Nephron progenitor cell (in vitro differentiated cells): ENCODE measurements at regions not wholly inside any gene's neighbourhood (a gene's known extent, or its start where the extent isn't known, plus 50 kb on each side); places are given as distances from the start of the nearest gene placed in this dataset.

ENCODE experiments used
- DNase-seq: peaks from one replicate; pipeline ENCODE4 v3.0.0; 2021
- H3K27ac Mint-ChIP-seq: 2 replicates; pipeline ENCODE4 v1.8.0; 2021; ENCODE audit warnings: mild to moderate bottlenecking, moderate library complexity, mixed read lengths
- H3K27me3 Mint-ChIP-seq: 2 replicates; pipeline ENCODE4 v1.8.0; 2021; ENCODE audit warnings: mild to moderate bottlenecking, low read depth, mixed read lengths; ENCODE audit not compliant: poor library complexity
- H3K36me3 Mint-ChIP-seq: 2 replicates; pipeline ENCODE4 v1.8.0; 2021; ENCODE audit warnings: low read depth, mixed read lengths
- H3K4me1 Mint-ChIP-seq: 2 replicates; pipeline ENCODE4 v1.8.0; 2021; ENCODE audit warnings: mixed read lengths
- H3K4me3 Mint-ChIP-seq: 2 replicates; pipeline ENCODE4 v1.8.0; 2021; ENCODE audit warnings: mild to moderate bottlenecking, moderate library complexity, mixed read lengths
- H3K9me3 Mint-ChIP-seq: 2 replicates; pipeline ENCODE4 v1.8.0; 2021; ENCODE audit warnings: mild to moderate bottlenecking, moderate library complexity, mixed read lengths
- TF ChIP-seq, protein P1 (sequence below): fragments of 200-600 bp; sonication (generic); IDR thresholded peaks from 2 replicates; pipeline ENCODE4 v1.5.0; 2021; ENCODE audit warnings: antibody characterized with exemption

DNA sequence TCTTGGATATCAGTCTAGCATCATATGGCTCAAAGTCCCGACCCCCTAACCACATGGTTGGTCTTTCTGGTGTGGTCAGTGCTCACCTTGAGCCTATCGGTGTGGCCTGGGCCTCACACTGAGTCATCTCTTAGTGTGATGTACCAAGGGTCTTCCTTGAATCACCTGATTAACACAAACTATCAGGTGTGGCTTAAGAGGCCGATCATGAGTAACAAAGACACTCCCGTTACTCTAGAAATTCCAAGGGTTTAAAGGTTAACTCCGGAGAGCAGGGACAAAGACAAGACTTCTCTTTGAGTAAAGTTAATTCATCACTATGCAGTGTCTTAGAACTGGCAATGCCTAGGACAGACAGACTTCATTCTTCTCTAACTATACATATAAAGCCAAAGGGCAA lies 52.3 kb upstream of the ARMC3 start:
- H3K9me3 Mint-ChIP-seq: peaks cover 16% of the 10 kb centered on the region
- DNase-seq: no peak
- TF ChIP-seq, protein P1, sequence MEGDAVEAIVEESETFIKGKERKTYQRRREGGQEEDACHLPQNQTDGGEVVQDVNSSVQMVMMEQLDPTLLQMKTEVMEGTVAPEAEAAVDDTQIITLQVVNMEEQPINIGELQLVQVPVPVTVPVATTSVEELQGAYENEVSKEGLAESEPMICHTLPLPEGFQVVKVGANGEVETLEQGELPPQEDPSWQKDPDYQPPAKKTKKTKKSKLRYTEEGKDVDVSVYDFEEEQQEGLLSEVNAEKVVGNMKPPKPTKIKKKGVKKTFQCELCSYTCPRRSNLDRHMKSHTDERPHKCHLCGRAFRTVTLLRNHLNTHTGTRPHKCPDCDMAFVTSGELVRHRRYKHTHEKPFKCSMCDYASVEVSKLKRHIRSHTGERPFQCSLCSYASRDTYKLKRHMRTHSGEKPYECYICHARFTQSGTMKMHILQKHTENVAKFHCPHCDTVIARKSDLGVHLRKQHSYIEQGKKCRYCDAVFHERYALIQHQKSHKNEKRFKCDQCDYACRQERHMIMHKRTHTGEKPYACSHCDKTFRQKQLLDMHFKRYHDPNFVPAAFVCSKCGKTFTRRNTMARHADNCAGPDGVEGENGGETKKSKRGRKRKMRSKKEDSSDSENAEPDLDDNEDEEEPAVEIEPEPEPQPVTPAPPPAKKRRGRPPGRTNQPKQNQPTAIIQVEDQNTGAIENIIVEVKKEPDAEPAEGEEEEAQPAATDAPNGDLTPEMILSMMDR: no peak
- H3K36me3 Mint-ChIP-seq: no peaks in the 10 kb centered on the region
- peaks cover 20% of the 10 kb centered on the region for H3K4me1 Mint-ChIP-seq
- no peak overlapping the region for H3K27ac Mint-ChIP-seq
- peaks cover 3% of the 10 kb centered on the region for H3K27me3 Mint-ChIP-seq
- H3K4me3 Mint-ChIP-seq: no peak overlapping the region

DNA sequence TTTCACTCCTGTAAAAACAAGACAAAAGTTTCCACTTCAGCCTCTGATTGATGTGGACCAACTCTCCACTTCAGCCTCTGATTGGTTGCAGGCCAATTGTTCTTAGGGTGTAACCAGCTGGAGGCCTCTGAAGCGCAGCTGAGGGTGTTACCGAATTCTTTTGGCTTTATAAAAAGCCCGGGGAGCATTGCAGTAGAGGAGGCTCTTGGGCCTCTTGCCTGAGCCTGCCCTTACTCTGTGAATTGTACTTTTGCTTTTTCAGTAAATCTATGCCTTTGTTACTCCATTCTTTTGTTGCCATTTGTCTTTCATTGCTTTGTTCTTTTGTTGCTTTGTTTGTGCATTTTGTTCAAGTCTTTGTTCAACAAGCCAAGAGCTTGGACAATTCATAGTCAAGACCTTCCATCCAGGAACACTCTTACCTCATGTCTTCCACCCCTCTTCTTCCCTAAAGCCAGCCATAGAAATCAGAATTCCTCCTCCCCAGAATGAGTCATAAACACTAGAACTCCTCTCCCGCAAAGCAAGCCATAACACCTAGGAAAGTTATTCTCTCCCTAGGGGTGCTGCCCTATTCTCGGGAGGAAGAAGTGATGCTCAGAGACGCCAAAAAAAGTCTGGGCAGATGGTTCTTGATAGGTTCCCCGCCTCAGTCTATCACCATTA lies 53.5 kb upstream of the ARMC3 start:
- Mint-ChIP-seq H3K4me1 (peaks cover 17% of the 10 kb centered on the region), H3K27ac (no peak overlapping the region), H3K4me3 (no peak overlapping the region), H3K36me3 (no peaks in the 10 kb centered on the region), H3K9me3 (peaks cover 9% of the 10 kb centered on the region), H3K27me3 (peaks cover 3% of the 10 kb centered on the region)
- TF ChIP-seq, protein P1: no peak
- no peak for DNase-seq

DNA sequence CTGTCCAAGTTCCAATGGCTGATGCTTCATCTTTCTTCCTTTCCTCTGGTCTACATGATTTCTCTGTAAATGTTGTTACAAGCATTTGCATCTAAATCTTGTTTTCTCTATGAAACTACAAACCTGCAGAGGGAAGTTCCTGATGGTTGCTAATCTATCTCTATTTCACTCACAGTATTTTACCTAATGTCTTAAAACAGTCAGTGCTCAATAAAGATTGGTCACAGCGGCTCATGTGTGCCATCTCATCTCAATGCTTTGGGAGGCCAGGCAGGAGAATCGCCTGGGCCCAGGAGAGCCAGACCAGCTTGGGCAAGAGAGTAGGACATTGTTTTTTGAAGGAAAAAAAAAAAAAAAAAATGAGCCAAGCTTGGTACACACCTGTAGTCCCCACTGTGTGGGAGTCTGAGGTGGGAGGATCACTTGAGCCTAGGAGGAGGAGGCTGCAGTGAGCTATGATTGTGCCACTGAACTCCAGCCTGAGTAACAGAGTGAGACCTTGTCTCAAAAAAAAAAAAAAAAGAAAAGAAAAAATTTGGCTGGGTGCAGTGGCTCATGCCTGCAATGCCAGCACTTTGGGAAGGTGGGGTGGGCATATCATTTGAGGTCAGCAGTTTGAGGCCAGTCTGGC lies 71.3 kb upstream of the ARMC3 start:
- Mint-ChIP-seq H3K27ac (no peak overlapping the region), H3K36me3 (no peaks in the 10 kb centered on the region), H3K4me3 (no peak overlapping the region), H3K9me3 (peaks cover 6% of the 10 kb centered on the region), H3K4me1 (no peaks in the 10 kb centered on the region), H3K27me3 (no peaks in the 10 kb centered on the region)
- DNase-seq: no peak
- TF ChIP-seq, protein P1: no peak

DNA sequence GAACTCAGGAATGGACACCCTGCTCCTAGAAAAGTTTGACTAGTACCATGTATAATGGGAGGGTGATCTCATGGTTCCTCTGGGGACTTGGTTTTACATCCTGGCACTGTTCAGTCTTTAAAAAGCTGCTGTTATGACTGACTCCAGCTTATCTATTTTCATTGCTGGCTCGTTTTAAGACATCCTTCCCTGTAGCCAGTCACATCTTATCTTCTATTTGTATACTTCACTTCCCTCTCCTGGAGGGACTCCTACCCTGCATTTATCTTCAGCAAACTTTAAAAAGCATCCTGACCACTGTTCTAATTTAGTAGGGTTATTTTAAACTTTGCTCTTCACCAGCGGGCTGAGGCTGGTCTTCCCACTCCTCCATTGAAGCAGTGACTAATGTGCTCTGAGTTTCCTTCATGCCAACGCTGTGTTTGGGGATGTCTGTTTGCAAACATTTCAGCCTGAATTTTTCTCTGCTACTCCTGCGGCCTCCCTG lies 72.9 kb upstream of the ARMC3 start:
- no peak overlapping the region for H3K27ac Mint-ChIP-seq
- TF ChIP-seq, protein P1: no peak
- no peak for DNase-seq

DNA sequence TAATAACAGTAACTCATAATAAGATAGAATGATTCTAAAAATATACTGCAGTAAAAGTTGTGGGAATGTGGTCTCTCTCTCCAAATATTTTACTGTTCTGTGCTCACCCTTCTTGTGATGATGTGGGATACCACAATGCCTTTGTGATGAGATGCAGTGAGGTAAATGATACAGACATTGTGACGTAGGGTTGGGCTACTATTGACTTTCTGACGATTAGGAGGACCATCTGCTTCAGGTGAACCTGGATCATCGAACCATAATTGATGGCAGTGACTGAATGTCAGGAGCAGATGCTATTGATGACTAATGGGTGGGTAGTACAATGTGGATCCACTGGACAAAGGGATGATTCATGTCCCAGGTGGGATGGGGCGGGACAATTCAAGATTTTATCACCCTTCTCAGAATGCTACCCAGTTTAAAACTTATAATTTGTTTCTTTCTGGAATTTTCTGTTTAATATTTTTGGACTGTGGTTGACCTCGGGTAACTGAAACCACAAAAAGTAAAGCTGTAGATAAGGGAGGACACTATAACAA lies 73.9 kb upstream of the ARMC3 start:
- Mint-ChIP-seq H3K36me3 (no peaks in the 10 kb centered on the region), H3K4me1 (peaks cover 6% of the 10 kb centered on the region)
- TF ChIP-seq, protein P1: no peak

More for the DNA sequence above, 72.9 kb upstream of the ARMC3 start:
- H3K27me3 Mint-ChIP-seq: no peaks in the 10 kb centered on the region
- H3K4me1 Mint-ChIP-seq: no peaks in the 10 kb centered on the region
- no peaks in the 10 kb centered on the region for H3K36me3 Mint-ChIP-seq
- H3K9me3 Mint-ChIP-seq: peaks cover 6% of the 10 kb centered on the region
- no peak overlapping the region for H3K4me3 Mint-ChIP-seq

More for the DNA sequence above, 73.9 kb upstream of the ARMC3 start:
- Mint-ChIP-seq H3K27ac (no peak overlapping the region), H3K4me3 (no peak overlapping the region), H3K9me3 (peaks cover 4% of the 10 kb centered on the region), H3K27me3 (peaks cover 1% of the 10 kb centered on the region)
- DNase-seq: no peak
